HG03103 (cell line): ENCODE measurements at regions not wholly inside any gene's neighbourhood (a gene's known extent, or its start where the extent isn't known, plus 50 kb on each side); places are given as distances from the start of the nearest gene placed in this dataset.

Experiments used
- ATAC-seq: cut with Tn5 transposase; IDR thresholded peaks from one replicate; pipeline ENCODE4 v1.9.1; 2021; ENCODE audit warnings: low read depth; ENCODE audit not compliant: unreplicated experiment

- ATAC-seq = no peak
Measured at GRCh38 chr2:221360312-221360711, 211.8 kb downstream of the EPHA4 start.

- no peak for ATAC-seq
Measured at GRCh38 chr2:221360742-221361141, 211.4 kb downstream of the EPHA4 start.

- no peak for ATAC-seq
Measured at GRCh38 chr2:221361633-221362032, 210.5 kb downstream of the EPHA4 start.

- no peak for ATAC-seq
Measured at GRCh38 chr2:221364672-221365071, 207.4 kb downstream of the EPHA4 start.
